HuH-7.5 (cell line): ENCODE measurements at regions not wholly inside any gene's neighbourhood (a gene's known extent, or its start where the extent isn't known, plus 50 kb on each side); places are given as distances from the start of the nearest gene placed in this dataset.

Experiments
- DNase-seq: peaks from one replicate; pipeline ENCODE4 v3.0.0; 2011; ENCODE audit warnings: low spot score

DNA sequence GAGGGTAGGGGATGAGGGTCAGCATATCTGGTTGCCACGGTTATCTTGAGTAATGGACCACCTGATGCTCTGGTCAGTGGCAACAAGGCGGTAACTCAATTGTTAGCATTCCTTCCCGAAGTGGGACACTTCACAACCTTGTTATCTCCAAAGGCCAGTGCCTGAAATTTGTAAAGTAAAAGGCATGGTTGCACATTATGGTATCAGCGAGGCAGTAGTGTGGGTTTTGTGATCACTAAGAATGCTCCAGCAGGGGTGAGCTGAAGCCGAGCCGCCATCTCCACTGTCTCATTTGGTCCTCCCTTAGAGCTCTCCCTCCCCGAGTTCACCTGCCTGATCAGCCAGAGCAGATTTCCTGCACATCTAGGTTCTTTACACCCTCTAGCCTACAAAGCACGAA lies 50.5 kb upstream of the LGALSL start:
- DNase-seq = no peak

DNA sequence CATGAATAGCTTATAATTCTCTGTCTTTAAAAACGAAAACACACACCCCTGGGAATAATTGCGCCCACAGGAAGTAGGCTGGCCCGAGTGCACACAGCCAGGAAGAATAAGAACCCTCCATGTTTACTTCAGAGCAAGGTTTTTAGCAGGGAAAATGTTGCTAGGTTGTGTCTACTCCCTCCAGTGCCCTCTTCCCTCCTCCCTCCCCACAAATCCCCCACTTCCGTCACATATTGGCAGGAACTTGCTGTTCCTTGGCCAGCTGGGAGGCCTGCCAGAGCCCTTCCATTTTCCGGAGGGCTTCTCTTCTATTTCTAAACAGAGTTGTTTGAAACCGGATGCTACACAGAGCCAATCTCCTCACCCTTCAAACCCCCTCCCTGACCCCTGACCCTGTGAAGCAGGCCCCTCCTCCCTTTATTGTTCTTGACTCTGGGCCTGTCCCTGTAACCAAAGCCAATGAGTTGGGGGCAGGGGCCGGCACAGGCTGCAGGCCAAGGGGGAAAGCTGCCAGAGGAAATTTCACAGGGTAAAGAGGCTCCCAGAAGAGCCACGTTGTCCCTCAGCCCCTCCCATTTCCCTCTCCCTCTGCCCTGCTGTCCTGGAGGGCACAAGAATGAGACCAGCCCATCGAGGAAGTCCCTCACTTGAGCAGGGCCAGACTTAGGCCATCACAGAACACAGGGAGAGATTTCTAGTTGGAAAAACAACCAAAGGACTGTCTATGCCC lies 49.8 kb upstream of the LGALSL start:
- peak; percentile 35 for DNase-seq
